GM19455 (cell line): ENCODE measurements at regions not wholly inside any gene's neighbourhood (a gene's known extent, or its start where the extent isn't known, plus 50 kb on each side); places are given as distances from the start of the nearest gene placed in this dataset.

ENCODE experiments used
- ATAC-seq: cut with Tn5 transposase; IDR thresholded peaks from one replicate; pipeline ENCODE4 v1.9.1; 2021; ENCODE audit not compliant: unreplicated experiment

GRCh38 chr21:35850542-35851103 is 209.7 kb downstream of the SETD4 start:
- ATAC-seq, result no peak

DNA sequence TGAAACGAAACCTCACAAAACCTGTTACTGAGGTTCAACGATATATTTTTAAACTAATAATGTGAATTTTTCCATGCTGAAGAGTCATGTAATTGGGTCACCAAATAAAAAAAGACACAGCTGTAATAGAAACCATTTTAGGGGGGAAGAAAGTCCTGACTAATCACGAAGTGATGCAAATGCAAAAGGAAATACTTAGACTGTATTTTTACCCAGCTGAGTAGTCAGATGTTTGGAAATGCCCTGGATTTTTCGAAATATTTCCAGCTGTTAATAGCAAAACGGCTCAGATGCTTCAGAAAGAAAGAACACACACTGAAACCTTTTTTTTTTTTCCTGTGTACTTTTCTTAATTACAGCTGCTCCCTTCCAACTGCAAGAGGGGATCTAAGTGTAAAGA is 210.3 kb downstream of the SETD4 start:
- no peak for ATAC-seq

GRCh38 chr21:35849144-35849543 is 211.2 kb downstream of the SETD4 start:
- ATAC-seq, result no peak

DNA sequence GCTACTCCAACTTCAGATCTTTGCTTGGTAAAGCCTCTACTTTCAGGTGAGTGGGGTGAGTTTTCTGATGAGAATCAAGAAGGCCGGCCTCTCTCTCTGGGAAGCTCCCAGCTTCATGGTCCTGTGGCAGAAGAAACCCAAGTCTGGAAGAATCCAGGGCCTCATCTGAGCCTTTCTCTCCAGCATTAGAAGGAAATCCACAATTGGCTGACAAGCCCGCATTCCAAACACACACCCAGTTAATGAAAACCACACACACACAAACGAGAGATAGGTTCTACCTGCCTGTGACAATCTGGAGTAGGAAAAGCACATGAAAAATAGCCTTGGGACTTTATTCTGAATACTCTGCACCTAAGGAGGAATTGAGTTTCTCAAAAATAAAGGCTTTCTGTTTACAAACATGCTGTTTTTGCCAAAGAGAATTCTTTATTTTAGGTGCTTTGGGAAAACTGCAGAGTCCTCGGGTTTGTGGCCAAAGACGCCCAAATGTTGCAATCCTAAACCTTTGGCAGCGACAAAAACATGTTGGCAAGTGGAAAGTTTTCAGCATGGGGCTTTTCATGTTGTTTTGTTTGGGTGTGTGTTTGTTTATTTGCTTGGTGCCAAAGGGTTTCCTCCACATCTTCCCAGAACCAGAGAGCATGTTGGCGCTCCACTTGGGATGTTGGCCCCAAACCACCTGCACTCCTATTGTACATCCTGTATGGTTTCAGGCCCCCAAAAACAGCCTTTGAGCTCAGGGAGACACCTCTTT is 216.2 kb downstream of the SETD4 start:
- no peak for ATAC-seq

DNA sequence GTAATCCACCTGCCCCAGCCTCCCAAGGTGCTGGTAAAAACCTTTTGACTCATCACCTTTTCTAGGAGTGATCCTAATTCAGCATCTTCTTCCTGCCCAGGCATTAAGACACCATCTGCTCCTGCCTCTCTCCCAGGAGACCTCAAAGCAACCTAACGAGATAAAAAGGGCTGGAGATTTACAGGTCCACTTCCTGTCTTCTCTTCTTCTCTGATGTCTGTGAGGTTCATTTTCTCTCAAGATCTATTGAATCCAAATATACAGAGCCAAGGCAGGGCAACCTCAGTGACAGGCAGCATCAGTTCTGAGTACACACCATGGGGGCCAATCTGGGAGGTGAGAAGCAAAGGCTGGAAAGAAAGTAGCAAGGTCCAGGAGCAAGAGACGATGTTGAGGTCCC is 219.4 kb downstream of the SETD4 start:
- no peak for ATAC-seq

- no peak for ATAC-seq
Observed at GRCh38 chr21:35840197-35840799, 220.0 kb downstream of the SETD4 start.

- ATAC-seq, result no peak
Observed at GRCh38 chr21:35838987-35839763, 221.2 kb downstream of the SETD4 start.

- ATAC-seq, result no peak
Observed at GRCh38 chr21:35838350-35838749, 222.0 kb downstream of the SETD4 start.

DNA sequence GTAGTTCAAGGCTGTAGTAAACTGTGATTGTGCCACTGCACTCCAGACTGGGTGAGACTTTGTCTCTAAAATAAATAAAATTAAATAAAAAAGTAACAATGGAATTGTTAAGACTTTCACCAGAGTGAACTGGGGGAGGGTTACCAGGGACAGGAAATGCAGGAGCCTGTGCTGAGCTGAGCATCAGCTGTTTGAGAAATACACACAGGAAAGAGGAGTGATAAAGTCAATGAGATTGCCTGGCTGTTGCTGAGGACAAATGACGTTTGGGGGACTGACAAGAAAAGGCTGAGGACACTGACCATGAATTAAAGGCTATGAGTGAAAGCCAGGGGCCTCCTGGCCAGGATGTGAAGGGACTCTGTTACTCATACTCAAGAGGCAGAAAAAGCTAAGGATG is 226.3 kb downstream of the SETD4 start:
- no peak for ATAC-seq

GRCh38 chr21:35833388-35833787 is 226.9 kb downstream of the SETD4 start:
- ATAC-seq, result no peak

- ATAC-seq, result no peak
Observed at GRCh38 chr21:35831230-35831629, 229.1 kb downstream of the SETD4 start.

DNA sequence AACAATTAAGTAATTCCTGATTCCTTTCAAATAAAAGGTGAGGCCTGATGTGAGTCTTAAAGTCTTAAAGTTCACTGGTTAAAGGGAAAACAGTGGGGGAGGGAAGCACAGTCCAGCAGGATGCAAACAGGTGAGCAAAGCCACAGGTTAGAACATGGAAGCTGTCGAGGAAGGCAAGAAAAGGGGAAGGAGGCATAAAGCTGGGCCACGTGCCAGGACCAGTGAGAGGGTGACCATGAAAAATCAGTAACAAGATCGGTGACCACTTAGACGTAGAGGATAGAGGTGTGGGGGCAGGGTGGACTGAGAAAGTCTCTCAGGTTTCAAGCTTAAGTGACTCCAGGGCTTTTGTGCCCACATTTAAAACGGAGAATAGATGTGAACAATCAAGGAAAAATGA is 231.3 kb downstream of the SETD4 start:
- no peak for ATAC-seq

DNA sequence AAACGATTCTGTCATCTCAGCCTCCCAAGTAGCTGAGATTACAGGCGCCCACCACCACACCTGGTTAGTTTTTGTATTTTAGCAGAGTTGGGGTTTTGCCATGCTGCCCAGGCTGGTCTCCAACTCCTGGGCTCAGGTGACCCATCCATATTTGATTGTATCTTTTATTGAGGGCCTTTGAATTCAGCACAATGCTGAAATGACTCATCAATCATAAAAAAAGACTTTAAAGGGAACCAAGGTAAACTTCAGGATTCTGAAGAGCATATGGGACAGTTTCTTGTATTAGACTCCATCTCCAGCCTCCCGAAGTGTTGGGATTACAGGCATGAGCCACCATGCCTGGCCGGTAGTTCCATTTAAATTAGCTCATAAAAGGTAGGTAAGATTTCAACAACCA is 232.2 kb downstream of the SETD4 start:
- no peak for ATAC-seq

DNA sequence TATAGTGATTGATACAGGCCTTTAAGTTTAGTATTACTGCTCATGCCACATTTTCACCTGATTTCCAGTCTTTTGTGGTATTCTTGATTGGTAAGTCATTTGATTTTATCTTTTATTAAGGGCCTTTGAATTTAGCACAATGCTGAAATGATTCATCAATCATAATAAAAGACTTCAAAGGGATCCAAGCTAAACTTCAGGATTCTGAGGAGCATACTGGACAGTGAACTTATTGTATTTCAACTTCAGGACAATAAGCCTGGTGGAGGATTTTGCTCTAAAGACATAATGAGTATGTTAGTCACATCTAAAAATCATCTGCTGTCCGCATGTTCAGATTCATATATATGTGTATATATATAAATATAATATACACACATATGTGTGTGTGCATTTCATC is 233.3 kb downstream of the SETD4 start:
- no peak for ATAC-seq

- ATAC-seq, result no peak
Observed at GRCh38 chr21:35825370-35826353, 234.7 kb downstream of the SETD4 start.

DNA sequence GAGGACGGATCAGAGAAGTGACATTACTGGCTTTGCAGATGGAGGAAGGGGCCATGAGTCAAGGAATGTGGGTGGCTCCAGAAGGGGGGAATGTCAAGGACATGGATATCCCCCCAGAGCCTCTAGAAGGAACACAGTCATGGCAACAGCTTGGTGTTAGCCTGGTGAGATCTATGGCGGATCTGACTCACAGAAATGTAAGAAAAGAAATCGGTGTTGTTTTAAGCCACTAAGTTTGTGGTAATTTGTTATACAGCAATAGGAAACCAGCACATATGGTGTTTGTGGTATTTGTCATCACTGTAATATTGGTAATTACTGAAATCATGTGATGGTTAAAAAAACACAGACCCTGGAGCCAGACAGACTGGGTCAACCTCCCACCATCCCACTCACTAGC is 236.2 kb downstream of the SETD4 start:
- no peak for ATAC-seq

DNA sequence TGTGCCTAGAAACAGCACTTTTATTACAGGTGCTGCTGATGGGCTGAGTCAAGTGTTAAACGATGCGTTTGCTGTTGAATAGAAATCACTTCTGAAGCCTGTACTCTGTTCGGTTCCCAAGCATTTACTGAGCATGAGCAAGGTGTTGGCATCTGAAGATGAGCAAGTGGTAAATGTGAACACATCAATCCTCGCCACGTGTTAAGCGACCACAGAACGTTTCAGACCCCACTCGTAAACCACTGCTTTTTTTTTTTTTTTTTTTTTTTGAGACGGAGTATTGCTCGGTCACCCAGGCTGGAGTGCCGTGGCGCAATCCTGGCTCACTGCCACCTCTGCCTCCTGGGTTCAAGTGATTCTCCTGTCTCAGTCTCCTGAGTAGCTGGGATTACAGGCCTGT is 241.2 kb downstream of the SETD4 start:
- no peak for ATAC-seq

DNA sequence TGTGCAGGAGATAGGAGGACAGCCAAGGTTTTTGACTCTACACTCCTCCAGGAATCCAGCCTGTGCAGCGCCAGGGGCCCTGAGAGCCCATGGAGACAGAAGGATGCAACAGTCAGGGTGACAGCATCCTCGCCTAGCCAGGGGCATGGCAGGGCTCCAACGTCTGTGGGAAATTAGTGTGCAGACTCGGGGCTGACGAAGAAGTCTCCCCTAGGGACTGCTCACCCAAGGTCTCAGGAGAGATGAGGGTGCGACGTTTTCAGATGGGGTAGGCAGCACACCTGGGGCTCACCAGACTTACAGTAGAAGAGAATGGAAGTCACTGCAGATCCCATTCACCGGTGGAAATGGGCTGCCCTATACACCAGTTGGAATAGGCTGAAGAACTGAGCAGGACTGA is 241.7 kb downstream of the SETD4 start:
- no peak for ATAC-seq

GRCh38 chr21:35814858-35815619 is 245.3 kb downstream of the SETD4 start:
- no peak for ATAC-seq

- no peak for ATAC-seq
Observed at GRCh38 chr21:35812679-35813078, 247.6 kb downstream of the SETD4 start.
